HG03457 (cell line): ENCODE measurements at regions not wholly inside any gene's neighbourhood (a gene's known extent, or its start where the extent isn't known, plus 50 kb on each side); places are given as distances from the start of the nearest gene placed in this dataset.
A peak's percentile ranks its signal among the peaks of the same experiment; 100 is the strongest.
"Not testable (repeated sequence)": the region's sequence is repeated elsewhere in the genome, so short reads cannot be mapped to it uniquely, and the experiment has no call there.

Experiments
- ATAC-seq: cut with Tn5 transposase; IDR thresholded peaks from one replicate; pipeline ENCODE4 v1.9.1; 2021; ENCODE audit warnings: moderate number of reproducible peaks; ENCODE audit not compliant: unreplicated experiment

DNA sequence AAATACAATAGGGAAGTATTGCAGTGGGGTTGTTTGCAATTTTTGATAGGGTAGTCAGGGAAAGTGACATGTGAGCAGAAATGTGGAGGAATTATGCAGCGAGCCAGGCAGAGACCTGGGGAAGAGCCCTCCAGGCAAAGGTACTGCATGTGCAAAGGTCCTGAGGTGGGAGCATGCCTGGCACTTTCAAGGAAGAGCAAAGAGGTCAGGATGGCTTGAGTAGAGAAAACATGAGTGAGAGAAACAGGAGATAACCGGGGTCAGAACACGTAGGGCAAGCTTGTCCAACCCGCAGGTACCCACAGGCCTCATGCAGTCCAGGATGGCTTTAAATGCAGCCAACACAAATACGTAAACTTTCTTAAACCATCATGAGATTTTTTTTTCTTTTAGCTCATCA, 71.0 kb downstream of the COQ2 start:
- ATAC-seq, result no peak

DNA sequence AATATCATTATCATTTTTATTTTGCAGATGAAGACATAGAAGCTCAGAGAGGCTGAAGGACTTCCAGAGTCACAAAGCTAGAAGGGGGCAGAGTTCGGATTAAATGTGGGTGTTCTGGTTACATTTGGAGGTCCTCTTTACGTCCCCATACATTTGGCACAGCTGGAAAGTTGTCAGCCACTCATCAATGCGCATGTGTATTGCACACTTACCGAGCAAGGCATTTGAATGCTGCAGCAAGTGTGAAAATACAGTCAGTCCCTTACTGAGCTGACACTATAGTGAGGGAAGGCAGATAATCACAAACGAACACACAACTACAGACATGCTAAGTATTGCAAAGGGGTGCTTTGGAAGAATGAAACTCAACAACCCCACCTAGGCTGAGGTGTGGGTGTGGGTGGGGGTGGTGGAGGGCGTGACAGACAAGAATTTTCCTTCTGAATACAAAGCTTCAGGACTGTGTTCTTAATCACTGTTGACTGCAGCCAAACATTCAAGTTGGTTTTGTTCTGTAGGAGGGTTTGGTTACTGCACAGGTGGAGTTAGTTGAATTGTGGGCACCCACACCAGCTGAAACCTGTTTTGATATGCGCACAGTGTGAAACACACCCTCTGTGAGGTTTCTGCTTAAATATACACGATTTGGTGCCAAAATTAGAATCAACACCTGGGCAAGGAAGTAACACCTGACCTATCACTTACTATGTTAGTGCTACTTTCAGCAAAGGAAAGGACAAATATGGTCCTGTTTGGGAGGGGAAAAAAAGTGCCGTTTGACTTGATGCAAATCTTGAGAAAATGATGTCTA, 72.4 kb downstream of the COQ2 start:
- peak; percentile 71 for ATAC-seq

DNA sequence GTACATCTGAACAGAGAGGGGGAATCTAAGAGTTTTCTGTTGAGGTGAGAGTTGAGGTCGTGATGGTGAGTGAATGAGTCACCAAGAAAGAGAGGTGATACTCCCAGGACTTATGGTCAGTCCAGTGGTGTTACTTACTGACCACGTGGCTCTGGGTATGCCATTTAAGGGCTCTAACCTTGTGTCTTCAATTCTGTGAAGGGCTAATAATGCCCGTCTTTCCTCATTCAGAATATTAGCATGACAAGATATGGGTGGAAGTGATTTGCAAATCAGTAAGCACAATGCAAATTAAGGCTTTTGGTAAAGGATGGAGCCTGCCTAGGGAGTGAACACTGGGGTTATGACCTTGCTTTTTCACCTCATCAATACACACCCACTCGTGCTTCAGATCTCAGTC, 75.2 kb downstream of the COQ2 start:
- ATAC-seq, result no peak

DNA sequence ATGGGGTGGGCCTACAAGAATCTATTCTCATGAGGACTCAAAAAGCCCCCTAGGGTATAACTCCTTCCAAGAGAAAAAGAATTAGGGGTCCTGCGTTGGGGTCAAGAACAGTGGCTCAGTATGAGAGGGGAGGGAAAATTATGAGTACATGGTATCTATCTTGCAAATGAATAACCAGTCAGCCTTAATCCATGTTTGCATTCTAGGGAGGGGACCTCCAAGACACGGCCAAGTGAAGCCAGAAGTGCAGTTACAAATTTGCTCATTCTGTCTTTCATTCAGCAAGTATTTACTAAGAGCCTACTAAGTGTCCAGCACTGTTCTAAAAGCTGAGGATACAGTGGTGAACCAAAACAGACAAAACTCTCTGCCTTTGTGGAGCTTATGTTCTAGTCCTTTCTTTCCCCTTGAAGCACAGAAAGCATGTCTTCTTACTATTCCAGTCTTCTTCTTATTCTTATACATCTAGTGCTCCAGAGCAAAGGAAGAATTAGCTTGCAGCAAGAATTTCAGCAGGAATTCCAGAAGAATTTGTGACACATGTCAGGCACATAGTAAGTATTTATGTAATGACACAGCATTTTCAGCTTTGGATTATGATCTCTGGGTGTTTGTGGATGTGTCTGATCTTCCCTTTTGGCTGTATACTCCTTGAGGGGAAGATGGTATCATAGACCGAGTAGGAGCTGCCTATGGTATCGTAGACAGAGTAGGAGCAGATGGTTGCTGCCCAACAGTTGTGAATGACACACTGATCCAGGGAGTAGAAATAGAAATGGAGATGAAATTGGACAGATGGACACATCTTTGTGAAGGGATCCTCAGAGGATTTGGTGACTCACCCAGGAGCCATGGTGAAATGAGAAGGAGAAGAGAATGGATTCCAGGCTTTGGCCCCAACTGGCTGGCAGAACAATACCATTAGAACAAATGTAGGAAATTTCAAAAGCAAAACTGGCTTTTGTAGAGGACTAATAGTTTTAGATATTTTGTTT, 75.9 kb downstream of the COQ2 start:
- no peak for ATAC-seq

DNA sequence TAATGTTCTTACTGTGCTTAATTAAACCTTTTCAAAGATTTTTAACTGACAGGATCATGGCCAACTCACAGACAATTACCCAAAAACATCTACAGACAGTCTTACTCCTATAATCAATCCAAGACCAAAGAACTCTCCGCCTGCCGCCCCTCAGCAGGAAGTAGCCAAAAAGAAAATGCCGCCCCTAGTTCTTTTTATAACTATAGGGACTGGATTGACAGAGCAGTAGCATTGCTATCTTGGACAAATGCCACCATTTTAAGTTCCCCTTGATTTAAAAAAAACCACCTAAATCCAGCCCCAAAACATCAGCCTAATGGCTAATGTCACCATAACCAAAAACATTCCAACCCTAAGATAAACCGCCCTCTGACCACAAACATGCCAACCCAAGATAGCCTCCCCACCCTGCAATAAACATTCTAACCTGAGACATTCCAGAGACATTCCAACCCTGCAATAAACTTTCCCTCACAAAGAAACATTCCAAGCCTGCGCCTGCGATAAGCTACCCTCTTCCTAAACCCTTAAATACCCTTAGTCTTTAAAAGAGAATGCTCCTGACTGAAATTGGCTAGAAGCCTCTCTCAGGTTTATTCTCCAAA, 77.0 kb downstream of the COQ2 start:
- no peak for ATAC-seq

DNA sequence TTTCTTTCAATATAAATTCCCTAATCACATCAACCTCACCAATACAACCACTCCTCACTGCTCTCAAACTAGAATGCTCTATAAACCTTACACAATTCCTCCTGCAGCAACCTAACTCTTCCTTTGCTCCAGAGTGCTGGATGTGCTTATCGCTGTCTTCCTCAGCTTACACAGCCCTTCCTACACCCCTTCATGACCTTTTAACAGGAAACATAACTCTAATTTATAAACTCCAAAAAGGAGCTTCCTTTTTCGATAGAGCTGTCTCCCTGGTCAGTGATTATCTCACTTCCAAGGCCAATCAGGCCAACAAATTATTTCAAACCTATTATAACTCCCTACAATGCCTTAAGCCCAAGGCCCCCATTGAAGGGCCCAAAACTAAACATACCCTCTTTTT, 78.8 kb downstream of the COQ2 start:
- no peak for ATAC-seq

DNA sequence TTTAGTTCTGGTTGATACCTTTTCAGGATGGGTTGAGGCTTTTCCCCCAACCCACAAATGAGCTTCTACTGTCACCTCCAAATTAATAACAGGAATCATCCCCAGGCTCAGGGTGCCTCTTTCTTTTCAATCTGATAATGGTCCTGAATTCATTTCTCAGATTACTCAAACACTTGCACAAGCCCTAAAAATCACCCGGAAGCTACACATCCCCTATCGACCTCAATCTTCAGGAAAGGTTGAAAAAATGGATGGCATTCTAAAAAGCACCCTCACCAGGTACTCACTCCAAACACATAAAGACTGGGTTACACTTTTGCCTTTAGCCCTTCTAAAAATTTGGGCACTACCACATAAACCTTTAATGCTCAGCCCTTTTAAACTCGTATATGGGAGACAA, 79.9 kb downstream of the COQ2 start:
- ATAC-seq, result no peak

DNA sequence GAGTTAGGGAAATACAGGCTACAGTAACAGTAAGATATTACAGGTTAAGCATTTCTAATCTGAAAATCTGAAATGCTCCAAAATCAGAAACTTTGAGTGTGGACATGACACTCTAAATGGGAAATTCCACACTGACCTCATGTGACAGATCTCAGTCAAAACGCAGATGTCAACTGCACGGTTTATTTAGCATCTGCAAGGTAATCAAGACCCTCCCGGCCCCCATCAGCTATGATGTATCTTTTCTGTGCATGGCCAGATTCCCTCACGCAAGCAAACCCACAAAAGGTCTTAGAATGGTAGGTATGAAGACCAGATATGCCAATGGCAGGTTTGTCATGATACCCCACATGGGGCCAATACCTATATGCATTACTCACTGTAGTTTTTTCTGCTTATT, 82.8 kb downstream of the COQ2 start:
- ATAC-seq, result no peak

DNA sequence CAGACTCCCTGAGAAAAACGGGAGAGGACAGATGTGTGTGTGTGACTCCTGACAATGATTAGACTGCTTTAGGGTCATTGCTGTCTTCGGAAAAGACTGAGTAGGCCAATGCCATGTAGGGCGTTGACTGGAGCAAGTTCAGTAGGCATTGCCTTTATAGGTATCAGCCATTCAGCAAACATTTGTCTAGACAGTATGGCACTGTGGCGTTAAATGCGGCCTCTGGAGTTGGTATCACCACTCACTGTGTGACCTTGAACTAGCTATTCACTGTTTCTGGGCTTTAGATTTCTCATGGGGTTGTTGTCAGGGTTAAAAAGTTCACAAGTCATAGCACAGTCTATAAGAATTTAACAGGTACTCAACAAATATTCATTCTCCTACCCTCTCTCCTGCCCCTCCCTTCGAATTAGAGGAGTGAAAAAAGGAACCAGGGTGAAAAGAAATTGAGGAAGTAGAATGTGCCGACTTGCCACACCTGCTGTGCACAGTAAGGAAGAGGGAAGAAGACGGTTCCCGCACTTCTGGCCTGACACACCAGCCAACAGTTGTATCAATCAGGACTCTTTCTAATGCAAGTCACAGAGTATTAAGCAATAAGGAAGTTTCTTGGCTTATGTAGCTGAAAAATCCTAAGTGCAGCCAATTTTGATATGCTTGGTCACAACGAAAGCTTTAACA, 83.2 kb upstream of the PLAC8 start:
- ATAC-seq, result no peak

DNA sequence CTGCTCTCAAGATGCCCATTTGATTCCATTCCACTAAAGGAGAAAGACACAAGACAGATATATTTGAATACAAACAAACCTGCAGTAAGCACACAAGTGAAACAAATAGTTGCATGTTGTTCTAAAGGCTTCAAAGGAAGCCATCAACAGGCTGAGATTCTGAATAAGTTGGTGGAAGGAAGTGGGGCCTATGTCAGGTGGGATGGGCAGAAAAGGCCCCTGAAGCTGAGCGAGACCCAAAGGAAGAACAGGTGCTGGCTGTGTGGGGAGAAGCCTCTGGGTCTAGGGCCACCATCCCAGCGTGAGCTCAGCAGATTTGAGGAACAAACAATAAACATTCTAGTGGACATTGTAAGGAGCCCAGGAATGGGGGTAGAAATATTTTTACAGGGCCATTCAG, 82.4 kb upstream of the PLAC8 start:
- ATAC-seq, result no peak

DNA sequence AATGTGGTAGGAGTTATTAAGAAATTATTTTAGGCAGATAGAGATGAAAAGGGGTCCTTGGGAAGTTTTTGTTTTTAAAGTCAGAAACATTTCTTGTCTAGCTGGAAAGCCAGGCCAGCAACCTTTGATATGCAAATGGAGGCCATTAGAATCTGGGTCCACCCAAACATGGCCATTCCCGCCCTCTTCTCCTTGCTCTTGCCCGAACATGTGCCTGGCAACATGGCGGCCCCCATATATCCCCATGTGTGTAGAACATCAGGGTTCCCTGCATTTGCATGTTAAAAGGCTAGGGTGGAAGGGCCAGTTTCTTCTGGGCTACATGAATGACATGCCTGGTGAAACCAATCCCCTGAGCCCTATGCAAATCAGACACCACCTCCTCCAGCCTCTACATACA, 80.7 kb upstream of the PLAC8 start:
- no peak for ATAC-seq

DNA sequence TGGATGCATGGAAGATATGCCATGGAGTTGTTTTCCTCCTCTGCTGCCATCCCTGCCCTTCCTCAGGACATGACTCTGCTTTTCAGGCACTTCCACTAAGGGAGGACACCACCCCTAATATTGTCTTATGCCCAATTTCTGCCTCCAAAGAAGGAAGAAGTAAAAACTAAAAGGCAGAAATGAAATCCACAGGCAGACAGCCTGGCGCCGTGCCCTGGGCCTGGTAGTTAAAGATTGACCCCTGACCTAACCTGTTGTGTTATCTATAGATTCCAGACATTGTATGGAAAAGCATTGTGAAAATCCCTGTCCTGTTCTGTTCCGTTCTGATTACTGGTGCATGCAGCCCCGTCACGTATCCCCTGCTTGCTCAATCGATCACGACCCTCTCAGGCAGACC, 80.1 kb upstream of the PLAC8 start:
- not testable (repeated sequence) for ATAC-seq

DNA sequence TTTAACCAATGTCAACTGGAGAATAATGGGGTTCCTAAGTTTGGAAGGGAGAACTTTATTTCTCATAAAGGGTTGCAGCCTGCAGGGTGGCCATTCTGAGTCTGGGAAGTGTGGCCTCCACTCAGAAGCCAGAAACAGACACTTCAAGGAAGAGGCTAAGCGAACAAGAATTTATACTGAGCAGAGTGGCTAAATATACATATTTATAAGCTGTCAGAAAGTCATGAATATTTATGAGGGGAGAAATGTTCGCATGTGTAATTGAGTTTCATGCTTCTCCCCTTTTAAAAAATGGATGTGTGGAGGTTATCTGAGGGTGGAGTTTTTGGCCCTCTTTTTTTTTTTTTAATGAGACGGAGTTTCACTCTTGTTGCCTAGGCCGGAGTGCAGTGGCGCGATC, 78.1 kb upstream of the PLAC8 start:
- ATAC-seq, result no peak

DNA sequence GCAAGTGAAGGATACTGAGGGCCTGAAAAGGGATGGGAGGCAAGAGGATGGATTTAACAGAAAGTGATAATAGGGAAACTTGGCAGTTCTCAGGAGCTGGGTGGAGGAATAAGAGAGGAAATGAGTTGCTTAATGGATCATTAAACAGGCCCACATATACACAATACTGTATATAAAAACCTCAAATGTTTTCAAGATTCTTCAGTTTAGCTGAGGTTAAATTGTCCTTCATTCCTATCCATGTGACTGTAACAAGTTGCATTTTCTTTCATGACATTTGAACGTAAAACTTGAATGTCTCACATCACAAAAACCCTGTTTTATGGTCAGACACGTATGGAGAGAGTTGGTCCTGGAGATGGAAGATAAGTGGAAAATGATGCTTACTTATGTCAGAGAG, 76.5 kb upstream of the PLAC8 start:
- no peak for ATAC-seq

DNA sequence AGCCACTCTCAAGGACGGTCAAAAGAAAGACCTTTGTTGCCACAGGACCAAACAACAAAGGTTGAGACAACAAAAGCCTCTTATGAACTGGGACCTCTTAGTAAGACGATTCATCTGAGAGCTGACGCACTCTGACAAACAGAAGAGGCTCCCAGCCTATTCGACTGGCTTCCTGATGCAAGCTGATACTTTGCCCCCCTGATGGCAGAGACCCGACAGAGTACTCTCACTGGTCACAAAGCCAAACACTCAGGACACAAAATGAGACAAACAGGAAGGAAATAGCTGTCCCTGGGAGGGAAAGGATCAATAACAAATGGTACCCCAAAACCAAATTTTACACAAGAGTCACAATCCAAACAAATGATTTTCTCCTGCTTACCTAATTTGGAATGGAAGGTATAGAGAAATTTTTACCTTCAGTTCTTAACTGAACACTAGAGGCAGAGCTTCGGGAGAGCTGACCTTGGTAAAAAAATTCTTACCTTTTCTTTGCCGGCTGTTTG, 75.2 kb upstream of the PLAC8 start:
- no peak for ATAC-seq

DNA sequence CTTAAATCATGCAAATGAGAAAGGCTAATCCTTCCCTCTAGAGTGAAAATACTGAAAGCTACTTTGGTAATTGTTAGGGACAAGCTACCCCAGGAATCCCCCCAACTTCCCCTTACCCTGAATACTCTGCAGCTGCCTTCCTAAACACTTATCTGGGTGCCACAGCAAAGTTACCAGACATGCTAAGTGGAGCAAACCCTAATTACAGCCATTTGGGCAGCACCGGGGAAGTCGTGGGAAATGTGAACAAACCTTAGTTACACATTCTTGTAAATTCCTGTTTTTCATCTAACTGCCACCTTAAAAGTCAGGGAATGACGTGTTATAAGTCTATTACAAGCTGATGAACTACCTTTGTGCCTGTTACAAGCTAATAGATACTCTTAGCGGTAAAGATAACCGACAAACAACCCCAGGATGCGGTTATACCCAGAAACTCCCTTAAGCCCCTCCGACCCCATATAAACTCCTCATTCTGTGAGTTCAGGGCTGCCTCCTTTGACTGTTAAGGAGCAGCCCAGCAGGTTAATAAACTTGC, 66.0 kb upstream of the PLAC8 start:
- peak; percentile 53 for ATAC-seq

DNA sequence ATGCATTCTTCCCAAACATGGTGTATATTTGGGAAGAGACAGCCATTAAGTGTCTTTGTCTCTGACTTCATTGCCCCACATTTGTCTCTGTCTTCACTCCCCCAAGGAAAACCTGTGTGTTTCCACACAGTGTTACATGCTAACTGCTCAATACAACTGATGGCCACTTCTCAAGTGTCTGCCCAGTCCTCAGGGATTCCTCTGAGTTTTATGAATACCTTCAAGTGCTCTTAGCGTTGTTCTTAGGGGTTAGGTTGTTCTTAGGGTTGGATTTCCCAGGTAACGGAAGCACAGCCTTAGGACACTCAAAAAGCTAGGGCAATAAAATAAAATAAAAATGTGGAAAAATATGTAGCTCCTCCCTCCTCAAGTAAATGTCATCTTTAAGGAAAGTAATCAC, 64.7 kb upstream of the PLAC8 start:
- no peak for ATAC-seq

DNA sequence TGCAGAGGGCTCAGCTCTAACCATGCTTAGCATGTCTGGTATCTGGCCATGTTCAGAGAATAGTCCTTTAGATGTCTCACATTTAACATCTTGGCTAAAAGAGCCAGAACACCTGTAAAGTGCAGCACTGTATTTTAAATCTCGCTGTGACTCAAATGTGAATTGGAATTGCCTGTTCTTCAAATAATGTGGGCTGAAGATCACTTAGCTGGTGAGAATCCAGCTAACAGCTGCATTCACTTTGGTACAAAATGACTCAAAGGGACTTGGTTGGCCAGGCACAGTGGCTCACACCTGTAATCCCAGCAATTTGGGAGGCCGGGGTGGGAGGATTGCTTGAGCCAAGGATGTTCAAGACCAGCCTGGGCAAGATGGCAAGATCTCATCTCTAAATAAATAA, 63.5 kb upstream of the PLAC8 start:
- no peak for ATAC-seq

DNA sequence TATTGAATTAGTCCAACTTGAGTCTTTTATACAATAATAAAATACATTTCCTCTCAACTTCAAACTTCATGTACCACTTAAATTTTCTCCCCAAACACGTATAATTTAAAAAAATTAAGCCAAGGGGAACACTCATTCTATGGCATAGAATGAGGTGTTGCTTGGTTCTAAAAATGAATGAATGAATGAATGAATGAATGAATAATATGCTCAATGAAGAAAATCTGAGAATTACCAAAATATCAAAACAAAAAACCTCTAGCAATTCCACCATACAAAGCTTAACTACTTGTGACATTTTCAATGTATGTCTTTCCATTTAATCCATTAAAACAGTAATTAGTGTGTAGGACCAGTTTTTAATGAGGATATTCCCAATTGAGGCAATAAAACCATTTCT, 62.7 kb upstream of the PLAC8 start:
- no peak for ATAC-seq

DNA sequence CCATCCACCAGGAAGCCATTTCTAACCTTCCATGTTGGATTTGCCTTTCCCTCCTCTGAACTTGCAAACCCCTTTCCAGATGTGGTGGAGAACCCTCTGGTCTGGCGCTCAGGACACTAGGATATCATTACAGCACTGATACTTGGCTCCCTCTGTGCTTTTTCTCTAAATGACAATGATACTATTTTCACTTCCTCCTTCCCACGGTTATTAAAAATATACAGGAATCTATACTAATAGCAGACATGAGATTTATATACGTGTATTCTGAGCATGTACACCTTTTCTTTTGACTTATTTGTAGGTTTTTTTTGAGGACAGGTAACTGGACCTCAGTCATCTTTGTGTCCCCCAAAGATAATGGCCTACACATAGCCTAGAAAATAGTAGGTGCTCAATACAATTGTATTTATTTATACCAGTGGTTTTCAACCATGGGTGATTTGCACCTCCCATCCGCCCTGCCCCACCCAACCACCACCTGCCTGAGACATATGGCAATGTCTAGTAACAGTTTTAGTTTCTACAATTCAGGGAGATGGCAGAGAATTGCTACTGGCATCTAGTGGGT, 60.4 kb upstream of the PLAC8 start:
- peak; percentile 58 for ATAC-seq
